Dedifferentiated amniotic fluid mesenchymal stem cell (primary cell): ENCODE measurements at regions not wholly inside any gene's neighbourhood (a gene's known extent, or its start where the extent isn't known, plus 50 kb on each side); places are given as distances from the start of the nearest gene placed in this dataset.

Experiments
- DNase-seq: peaks from one replicate; pipeline ENCODE4 v3.0.0-alpha.2; 2016; ENCODE audit errors: extremely low spot score

- DNase-seq = no peak
These were observed 208.2 kb upstream of the INHBA start for GRCh38 chr7:41910940-41911600.

GRCh38 chr7:41907444-41907843, 204.6 kb upstream of the INHBA start:
- no peak for DNase-seq

- no peak for DNase-seq
These were observed 197.6 kb upstream of the INHBA start for GRCh38 chr7:41900532-41900931.

GRCh38 chr7:41899823-41900433, 197.0 kb upstream of the INHBA start:
- DNase-seq = no peak

GRCh38 chr7:41893656-41894055, 190.8 kb upstream of the INHBA start:
- DNase-seq = no peak

GRCh38 chr7:41892356-41893100, 189.6 kb upstream of the INHBA start:
- DNase-seq = no peak

GRCh38 chr7:41891950-41892349, 189.1 kb upstream of the INHBA start:
- no peak for DNase-seq

- no peak for DNase-seq
These were observed 187.9 kb upstream of the INHBA start for GRCh38 chr7:41890631-41891274.

GRCh38 chr7:41889472-41889871, 186.6 kb upstream of the INHBA start:
- no peak for DNase-seq

GRCh38 chr7:41889040-41889439, 186.2 kb upstream of the INHBA start:
- no peak for DNase-seq

GRCh38 chr7:41887416-41887815, 184.5 kb upstream of the INHBA start:
- no peak for DNase-seq

- DNase-seq = peak; percentile 93
These were observed 184.0 kb upstream of the INHBA start for GRCh38 chr7:41886901-41887311.

GRCh38 chr7:41886262-41886900, 183.5 kb upstream of the INHBA start:
- peak; percentile 69 for DNase-seq

GRCh38 chr7:41885748-41886147, 182.9 kb upstream of the INHBA start:
- DNase-seq = no peak

- DNase-seq = no peak
These were observed 182.2 kb upstream of the INHBA start for GRCh38 chr7:41885078-41885477.

- DNase-seq = no peak
These were observed 180.0 kb upstream of the INHBA start for GRCh38 chr7:41882745-41883420.

- no peak for DNase-seq
These were observed 179.4 kb upstream of the INHBA start for GRCh38 chr7:41882256-41882655.

- no peak for DNase-seq
These were observed 178.6 kb upstream of the INHBA start for GRCh38 chr7:41881331-41882130.

- DNase-seq = no peak
These were observed 177.2 kb upstream of the INHBA start for GRCh38 chr7:41880107-41880506.

- no peak for DNase-seq
These were observed 176.5 kb upstream of the INHBA start for GRCh38 chr7:41879403-41879802.
